NCI-H1694 (cell line): ENCODE measurements at regions not wholly inside any gene's neighbourhood (a gene's known extent, or its start where the extent isn't known, plus 50 kb on each side); places are given as distances from the start of the nearest gene placed in this dataset.

Experiments used
- DNase-seq: peaks from one replicate; lab custom pipeline; 2025; lab: John Stamatoyannopoulos, UW

DNA sequence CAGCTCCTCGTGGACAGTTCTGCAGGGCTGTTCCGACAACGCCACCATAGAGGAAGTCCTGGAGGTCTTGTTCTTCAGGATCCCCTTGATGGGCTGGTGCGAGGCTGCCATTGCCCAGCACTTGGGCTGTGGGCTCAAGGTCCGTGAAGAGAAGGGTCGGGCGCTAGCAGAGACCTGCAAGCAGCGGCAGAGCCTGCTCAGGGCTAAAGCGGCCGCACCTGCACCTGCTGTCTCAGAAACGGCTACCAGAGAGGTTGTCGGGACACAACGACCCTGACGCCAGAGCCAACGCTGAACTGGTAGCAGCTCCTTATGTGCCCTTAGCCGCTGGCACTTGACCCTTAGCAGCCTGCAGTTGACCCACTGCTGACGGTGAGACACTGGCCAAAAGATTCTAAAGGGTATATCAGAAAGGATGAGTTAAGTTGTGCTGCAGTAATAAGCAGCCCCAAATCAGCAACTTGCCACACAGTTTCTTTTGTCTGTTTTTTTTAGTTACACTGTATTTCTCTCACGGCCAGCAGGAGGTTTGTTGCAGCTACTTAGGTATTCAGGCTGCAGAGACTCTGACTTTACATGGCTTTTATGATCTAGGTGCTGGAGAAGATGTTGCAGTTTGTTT is 55.5 kb upstream of the ST6GAL2 start:
- no peak for DNase-seq

DNA sequence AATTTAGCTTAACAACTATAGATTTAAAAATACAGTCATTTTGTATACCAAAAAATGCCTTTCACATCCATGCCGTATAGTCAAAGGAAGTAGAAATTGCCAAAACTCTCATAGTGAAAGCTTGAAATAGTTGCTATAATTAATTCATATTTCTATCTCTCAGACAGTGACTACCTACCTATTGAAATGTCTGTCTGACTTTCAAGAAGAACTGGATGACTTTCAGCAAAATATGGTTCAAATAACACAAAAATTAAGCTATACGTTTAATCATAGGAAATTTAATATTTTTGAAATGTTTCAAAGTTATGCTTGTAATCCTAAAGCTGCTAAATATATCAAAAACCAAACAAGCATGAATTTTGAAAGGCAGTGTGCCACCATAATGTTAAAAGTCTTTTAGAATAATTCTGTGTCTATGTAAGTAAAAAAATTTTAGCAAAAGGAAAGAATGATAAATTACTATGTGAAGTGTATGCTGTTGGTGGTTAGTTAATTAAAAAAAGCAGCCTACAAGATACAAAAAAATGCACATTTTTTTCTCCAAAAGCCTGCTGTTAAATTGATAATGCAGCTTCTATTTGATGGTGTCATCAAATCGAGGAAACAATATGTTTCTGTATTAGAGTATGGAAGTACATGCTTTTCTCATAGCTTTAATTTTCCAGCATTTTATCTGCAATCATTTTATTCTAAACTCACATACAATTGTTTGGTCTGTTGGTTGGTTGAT is 57.7 kb upstream of the ST6GAL2 start:
- no peak for DNase-seq

- DNase-seq, result no peak
Measured at GRCh38 chr2:106944215-106944614, 58.2 kb upstream of the ST6GAL2 start.

DNA sequence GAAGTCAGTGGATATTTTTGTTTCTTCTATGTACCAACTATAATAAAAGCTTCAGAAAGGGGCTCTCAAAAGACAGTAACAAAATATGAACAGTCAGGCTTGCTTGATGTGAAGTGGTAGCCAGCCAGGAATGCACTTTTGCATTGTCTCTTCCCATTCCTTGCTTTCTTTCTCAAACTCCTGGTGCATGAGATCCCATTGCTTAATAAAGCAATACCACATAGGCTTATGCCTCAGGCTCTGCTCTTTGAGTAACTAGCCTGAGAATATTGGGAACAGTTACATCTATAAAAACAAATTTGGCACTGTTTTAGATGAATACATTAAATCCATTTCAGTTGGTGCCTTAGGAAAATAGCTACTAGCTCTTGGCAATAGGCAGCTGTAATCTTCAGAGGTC is 62.6 kb upstream of the ST6GAL2 start:
- DNase-seq, result no peak

- no peak for DNase-seq
Measured at GRCh38 chr2:106953236-106953635, 67.3 kb upstream of the ST6GAL2 start.

GRCh38 chr2:106953779-106954178 is 67.8 kb upstream of the ST6GAL2 start:
- no peak for DNase-seq

DNA sequence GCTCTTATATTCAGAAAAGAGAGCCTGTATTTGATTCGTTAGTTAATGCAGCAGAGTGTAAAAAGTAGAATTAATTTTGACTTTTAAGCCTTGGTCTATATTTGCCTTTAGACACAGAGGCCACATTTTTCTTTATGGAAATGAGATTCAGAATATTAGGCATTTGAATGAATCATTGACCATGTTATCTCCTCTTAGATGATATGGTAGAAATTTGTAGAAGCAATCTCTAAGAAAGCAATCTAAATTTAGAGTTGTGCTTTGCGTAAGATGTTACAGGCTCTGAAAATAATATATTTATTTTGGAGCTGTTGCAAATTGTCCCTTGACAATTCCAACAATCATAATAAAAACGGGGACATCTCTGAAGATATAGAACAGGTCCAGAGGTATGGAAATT is 68.3 kb upstream of the ST6GAL2 start:
- DNase-seq, result no peak

- no peak for DNase-seq
Measured at GRCh38 chr2:106956416-106956815, 70.4 kb upstream of the ST6GAL2 start.

- no peak for DNase-seq
Measured at GRCh38 chr2:106956879-106957278, 70.9 kb upstream of the ST6GAL2 start.

GRCh38 chr2:106959975-106960682 is 74.2 kb upstream of the ST6GAL2 start:
- no peak for DNase-seq

DNA sequence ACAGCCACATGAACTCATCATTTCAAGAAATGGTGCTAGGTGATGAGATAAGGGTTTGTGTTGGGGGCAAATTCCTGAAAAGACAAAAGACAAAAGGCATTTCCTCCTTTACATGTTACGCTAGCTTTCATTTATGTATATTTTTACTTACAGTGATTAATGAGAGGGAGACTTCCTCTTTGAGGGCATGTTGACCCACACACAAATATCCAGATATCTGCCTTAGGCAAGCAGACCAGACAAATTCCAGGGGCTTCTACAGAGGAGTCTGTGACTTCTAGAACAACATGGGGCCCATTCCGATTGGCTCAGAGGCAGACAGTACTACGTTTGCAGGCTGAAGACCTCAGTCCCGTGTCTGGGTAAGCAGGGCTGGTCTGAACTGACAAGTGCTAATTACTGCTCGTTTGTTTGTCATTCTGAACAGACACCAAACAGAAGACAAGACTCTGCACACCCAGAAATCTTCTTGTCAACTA is 74.8 kb upstream of the ST6GAL2 start:
- DNase-seq, result no peak

DNA sequence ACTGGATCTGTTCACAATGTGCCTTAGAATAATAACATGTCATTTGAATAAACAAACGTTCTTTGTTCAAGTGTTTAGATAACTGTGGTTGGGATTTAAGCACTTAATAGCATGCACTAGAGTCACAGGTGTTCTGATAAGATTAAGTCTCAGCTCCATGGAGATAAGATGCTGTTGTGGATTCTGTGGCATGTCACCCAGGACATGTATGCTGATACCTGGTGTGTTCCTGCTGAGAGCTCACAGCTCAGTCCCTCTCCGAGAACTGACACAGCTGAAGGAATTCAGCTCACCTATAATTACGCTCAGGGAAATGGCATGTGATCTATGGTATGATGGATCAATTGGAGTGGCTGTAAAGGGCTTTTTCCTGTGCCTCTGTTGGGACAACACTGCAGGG is 75.4 kb upstream of the ST6GAL2 start:
- no peak for DNase-seq

DNA sequence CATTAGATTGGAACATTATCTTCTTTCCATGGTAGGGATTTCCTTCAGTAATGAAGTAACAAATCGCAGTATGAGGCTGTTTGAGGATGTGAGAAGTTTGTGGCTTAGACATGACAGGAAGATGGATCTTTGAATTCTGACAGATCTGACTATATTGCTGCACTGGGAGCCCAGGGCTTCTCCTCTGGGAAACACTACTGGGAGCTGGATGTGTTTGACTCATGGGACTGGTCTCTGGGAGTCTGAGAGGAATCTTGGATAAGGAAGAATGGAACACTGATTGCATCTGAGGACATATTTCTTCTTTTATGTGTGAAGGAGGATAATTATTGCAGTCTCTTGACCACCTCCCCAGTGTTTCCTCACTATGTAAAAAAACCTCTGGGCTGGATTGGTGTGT is 77.2 kb upstream of the ST6GAL2 start:
- DNase-seq, result no peak

GRCh38 chr2:106963893-106964292 is 77.9 kb upstream of the ST6GAL2 start:
- no peak for DNase-seq

GRCh38 chr2:106965611-106966010 is 79.6 kb upstream of the ST6GAL2 start:
- no peak for DNase-seq

GRCh38 chr2:106969777-106970176 is 83.8 kb upstream of the ST6GAL2 start:
- no peak for DNase-seq

DNA sequence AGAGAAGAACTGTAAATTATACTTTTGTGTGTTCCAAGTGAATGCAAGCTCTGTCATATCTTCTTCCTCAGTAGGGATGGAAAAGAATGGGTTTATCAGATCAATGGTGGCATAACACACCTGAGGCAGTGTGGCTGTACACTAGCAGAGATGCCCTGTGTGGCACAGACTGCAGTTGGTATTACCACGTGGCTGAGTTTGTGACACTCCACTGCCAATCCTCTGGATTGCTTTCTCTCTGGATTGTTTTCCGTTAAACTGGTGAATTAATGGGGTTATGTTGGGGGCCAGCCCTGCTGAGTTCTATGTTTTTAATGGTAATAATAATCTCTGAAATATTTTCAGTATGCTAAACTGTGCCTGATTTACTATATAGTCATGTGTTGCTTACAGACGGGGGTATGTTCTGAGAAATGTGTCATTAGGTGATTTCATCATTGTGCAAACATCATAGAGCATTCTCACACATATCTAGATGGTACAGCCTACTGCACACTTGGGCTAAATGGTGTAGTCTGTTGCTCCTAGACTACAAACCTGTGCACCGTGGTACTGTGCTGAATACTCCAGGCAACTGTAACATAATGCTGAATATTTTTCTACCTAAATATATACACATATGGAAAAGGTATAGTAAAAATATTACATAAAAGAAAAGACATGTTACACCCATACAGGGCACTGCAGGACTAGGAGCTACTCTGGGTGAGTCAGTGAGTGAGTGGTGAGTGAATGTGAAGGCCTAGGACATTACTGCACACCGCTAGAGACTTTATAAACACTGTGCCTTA is 84.7 kb upstream of the ST6GAL2 start:
- DNase-seq, result no peak

- no peak for DNase-seq
Measured at GRCh38 chr2:106972782-106973181, 86.8 kb upstream of the ST6GAL2 start.

DNA sequence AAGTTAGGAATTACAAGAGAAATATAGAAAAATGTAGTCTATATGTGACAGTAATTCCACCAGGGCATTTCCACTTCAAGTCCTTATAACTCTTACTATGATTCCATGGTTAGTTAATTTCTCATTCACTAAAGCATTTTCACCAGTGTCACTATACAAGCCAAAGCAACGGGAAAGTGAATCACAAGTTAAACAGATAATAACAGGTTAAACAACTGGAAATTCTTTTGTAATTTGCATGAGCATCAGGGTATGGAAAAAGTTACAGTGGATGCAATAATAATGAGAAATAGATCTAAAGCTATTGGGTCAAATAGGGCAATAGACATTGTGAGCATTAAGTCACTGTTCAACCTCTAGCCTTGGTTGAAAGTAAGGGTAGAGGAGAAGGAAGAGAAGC is 88.9 kb upstream of the ST6GAL2 start:
- DNase-seq, result no peak

DNA sequence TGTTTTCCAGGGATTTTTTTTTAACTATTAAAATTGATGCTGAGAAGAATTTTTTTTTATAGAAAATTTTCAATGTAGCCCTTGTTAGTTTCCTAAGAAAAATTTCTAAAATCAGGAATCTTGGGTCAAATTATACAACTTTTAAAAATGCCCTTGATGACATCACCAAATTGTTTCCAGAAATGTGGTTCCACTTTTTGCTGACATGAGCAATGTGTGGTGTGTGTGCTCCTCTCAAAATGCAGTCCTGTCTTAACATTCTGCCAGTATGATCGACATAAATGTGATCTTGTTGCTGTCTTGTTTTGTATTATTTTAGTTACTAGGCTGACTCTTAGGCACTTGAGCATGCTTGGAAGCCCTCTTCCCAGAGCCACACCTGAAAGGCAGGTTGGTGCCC is 89.7 kb upstream of the ST6GAL2 start:
- no peak for DNase-seq

DNA sequence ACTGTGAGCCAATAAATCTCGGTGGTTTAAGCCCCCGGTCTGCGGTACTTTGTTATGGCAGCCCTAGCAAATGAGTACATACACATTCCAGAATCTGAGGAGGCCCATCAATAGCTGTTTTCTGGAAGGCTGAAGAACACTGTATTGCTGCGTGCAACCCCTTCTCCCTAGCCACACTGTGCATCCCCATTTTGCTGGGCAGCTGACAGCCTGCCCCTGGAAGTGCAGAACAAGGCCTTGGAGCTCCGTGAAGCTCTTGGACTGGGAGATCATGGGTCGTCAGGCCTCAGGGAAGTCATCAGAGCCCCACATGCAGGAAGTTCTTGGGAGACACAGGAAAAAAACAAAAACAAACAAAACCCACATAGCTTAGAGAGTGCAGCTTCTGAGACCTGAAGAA is 90.6 kb upstream of the ST6GAL2 start:
- DNase-seq, result no peak

- no peak for DNase-seq
Measured at GRCh38 chr2:106977717-106978116, 91.8 kb upstream of the ST6GAL2 start.
